HG03108 (cell line): ENCODE measurements at regions not wholly inside any gene's neighbourhood (a gene's known extent, or its start where the extent isn't known, plus 50 kb on each side); places are given as distances from the start of the nearest gene placed in this dataset.
"Not testable (repeated sequence)": the region's sequence is repeated elsewhere in the genome, so short reads cannot be mapped to it uniquely, and the experiment has no call there.

Source experiments
- ATAC-seq: cut with Tn5 transposase; IDR thresholded peaks from one replicate; pipeline ENCODE4 v1.9.1; 2021; ENCODE audit warnings: moderate library complexity; ENCODE audit not compliant: unreplicated experiment

- ATAC-seq = not testable (repeated sequence)
Measured at GRCh38 chr2:118744682-118745181, 102.7 kb downstream of the EN1 start.

- ATAC-seq = no peak
Measured at GRCh38 chr2:118738524-118739308, 108.7 kb downstream of the EN1 start.

GRCh38 chr2:118738106-118738505, 109.3 kb downstream of the EN1 start:
- no peak for ATAC-seq

GRCh38 chr2:118737684-118738083, 109.8 kb downstream of the EN1 start:
- no peak for ATAC-seq

- ATAC-seq = no peak
Measured at GRCh38 chr2:118732432-118732831, 115.0 kb downstream of the EN1 start.

- no peak for ATAC-seq
Measured at GRCh38 chr2:118731413-118731812, 116.0 kb downstream of the EN1 start.

- ATAC-seq = no peak
Measured at GRCh38 chr2:118730405-118730804, 117.0 kb downstream of the EN1 start.

GRCh38 chr2:118729760-118730159, 117.7 kb downstream of the EN1 start:
- no peak for ATAC-seq

GRCh38 chr2:118728984-118729383, 118.5 kb downstream of the EN1 start:
- ATAC-seq = no peak

- ATAC-seq = no peak
Measured at GRCh38 chr2:118726821-118727220, 120.6 kb downstream of the EN1 start.

- ATAC-seq = no peak
Measured at GRCh38 chr2:118723394-118723793, 124.1 kb downstream of the EN1 start.

- no peak for ATAC-seq
Measured at GRCh38 chr2:118722976-118723375, 124.5 kb downstream of the EN1 start.

GRCh38 chr2:118721817-118722551, 125.5 kb downstream of the EN1 start:
- ATAC-seq = no peak

GRCh38 chr2:118720866-118721265, 126.6 kb downstream of the EN1 start:
- no peak for ATAC-seq

GRCh38 chr2:118718921-118719320, 128.5 kb downstream of the EN1 start:
- no peak for ATAC-seq

- no peak for ATAC-seq
Measured at GRCh38 chr2:118716102-118716501, 131.3 kb downstream of the EN1 start.

GRCh38 chr2:118714118-118714517, 133.3 kb downstream of the EN1 start:
- ATAC-seq = no peak

GRCh38 chr2:118711603-118712002, 135.8 kb downstream of the EN1 start:
- no peak for ATAC-seq

GRCh38 chr2:118710481-118710880, 137.0 kb downstream of the EN1 start:
- ATAC-seq = no peak

- no peak for ATAC-seq
Measured at GRCh38 chr2:118709786-118710185, 137.7 kb downstream of the EN1 start.

GRCh38 chr2:118706844-118707243, 140.6 kb downstream of the EN1 start:
- no peak for ATAC-seq

GRCh38 chr2:118706371-118706770, 141.1 kb downstream of the EN1 start:
- ATAC-seq = no peak
